ENCODE measurements at regions not wholly inside any gene's neighbourhood (a gene's known extent, or its start where the extent isn't known, plus 50 kb on each side); places are given as distances from the start of the nearest gene placed in this dataset.

DNA sequence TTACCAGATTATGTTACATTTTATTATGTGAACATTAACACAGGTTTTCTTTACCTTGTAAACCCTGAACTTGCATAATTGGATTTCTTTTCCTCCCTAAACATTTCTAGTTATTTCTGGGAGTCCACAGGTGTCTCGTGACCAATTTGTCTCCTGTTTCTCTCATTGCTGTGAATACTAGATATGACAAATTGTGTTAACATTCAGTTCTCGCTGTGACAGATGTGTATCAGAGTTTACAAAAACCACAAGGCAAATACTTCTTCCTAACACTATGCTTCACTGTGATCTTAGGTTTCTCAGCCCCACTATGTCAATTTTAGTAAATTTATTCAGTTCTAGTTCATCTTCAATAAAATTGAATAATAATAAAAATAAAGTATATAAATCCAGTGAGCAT is 1554.9 kb downstream of the EFNB2 start:
- POLR2A ChIA-PET = no interaction called here
- CTCF ChIA-PET = no interaction called here
- TF ChIP-seq, protein P1, sequence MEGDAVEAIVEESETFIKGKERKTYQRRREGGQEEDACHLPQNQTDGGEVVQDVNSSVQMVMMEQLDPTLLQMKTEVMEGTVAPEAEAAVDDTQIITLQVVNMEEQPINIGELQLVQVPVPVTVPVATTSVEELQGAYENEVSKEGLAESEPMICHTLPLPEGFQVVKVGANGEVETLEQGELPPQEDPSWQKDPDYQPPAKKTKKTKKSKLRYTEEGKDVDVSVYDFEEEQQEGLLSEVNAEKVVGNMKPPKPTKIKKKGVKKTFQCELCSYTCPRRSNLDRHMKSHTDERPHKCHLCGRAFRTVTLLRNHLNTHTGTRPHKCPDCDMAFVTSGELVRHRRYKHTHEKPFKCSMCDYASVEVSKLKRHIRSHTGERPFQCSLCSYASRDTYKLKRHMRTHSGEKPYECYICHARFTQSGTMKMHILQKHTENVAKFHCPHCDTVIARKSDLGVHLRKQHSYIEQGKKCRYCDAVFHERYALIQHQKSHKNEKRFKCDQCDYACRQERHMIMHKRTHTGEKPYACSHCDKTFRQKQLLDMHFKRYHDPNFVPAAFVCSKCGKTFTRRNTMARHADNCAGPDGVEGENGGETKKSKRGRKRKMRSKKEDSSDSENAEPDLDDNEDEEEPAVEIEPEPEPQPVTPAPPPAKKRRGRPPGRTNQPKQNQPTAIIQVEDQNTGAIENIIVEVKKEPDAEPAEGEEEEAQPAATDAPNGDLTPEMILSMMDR (IDR thresholded peaks at IDR 0.05; ENCODE audit: control extremely low read depth, extremely low read depth, low read depth, missing control alignments) = no peak
- DNase-seq (ENCODE audit: extremely low spot score) = no peak

DNA sequence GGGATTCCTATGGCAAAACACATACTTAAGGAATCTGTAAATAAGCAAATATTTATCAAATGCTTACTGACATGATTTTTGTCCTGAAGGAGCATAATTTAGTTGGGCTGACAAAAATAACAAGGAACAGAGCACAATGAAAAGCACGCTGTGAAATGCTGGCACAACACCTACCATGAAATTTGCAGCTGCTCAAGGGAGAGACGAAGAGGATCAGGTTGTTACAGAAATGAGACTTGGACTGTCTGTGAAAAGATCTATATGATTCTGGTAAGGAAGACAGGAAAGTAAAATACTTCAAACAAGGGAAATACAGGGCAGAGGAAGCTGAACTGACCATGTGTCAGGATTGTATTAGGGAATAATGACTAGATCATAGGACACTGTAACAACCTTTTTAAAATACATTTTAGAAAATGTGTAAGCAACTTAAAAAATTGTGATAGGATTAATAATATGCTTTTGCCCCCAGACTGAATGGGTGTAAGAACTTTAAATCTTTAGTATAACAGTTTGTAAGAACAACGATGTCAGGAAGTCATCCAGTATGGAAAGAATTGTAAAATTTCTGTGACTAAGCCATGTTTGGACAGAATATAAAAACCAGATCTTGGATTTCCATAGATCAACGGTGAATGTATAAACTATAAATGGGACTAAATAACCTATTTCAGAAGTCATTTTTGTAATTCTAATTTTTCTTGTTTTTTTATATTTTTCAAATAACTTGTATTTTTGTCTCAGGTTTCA is 1556.0 kb downstream of the EFNB2 start:
- TF ChIP-seq, protein P1 (IDR thresholded peaks at IDR 0.05; ENCODE audit: control extremely low read depth, extremely low read depth, low read depth, missing control alignments) = no peak
- ChIA-PET POLR2A (no interaction called here), CTCF (no interaction called here)
- no peak for DNase-seq (ENCODE audit: extremely low spot score)

DNA sequence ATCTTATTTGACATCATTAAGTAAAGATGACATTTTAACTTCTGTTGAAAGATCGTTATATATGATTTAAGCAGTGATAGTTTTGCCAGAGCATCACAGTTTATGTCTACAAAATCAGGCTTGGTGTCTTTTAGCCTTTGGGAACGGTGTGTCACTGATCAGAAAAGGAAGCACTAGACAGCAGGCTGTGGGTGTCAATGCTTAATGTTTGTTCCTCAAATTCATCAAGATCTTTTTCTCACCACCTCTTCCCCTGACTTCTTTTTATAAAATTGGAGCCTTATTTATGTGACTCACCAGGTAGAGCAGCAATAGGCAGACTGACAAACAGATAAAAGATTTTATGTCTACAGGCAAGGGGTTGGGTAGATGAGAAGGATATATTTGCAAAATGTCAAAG is 1558.5 kb downstream of the EFNB2 start:
- POLR2A ChIA-PET = no interaction called here
- DNase-seq (ENCODE audit: extremely low spot score) = no peak
- CTCF ChIA-PET = interaction anchor here (0.9 kb wide), 1 partner anchor 169 kb away, joined by 3 read pairs; no protein-coding TSS in a partner anchor
- TF ChIP-seq, protein P1 (IDR thresholded peaks at IDR 0.05; ENCODE audit: control extremely low read depth, extremely low read depth, low read depth, missing control alignments) = no peak

DNA sequence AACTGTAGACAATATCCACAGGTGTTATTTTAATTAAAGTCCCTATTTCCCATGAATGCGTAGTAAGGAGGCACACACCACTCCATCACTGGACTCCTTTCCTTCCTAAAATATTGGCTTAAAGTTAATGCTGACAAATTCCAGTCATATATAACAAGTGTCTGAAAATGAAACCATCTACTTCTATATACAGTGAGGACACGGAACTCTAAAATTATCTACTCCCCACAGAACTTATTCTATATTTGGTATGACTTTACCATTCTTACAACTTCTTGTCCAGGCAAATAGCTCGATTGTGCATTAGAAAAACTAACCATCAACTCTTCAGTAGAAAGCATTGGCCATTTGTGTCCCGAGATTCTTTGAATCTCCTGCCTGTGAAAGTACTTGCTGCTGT is 1560.2 kb downstream of the EFNB2 start:
- TF ChIP-seq, protein P1 (IDR thresholded peaks at IDR 0.05; ENCODE audit: control extremely low read depth, extremely low read depth, low read depth, missing control alignments) = no peak
- no peak for DNase-seq (ENCODE audit: extremely low spot score)
- ChIA-PET POLR2A (no interaction called here), CTCF (interaction anchor here (1.0 to 1.8 kb wide), 5 partner anchors 9 to 157 kb away, joined by 3 to 8 read pairs (median 3); no protein-coding TSS in a partner anchor)

DNA sequence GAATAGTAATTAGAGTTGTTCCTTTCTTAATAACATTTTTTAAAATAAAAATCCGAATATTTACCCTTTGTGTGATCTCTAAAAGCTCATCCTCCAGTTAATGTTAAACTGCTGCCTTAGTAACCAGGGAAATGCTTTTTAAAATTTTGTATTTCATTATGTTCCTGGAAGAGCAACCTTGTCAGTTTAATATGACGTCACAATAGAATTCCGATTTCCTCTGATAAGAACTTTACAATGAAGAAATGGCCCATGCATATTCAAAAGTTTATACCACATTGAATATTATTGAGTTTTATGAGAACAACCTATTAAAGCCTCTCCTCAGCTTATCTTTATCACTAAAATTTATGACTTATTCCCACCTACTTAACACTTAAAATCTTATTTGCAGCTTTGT is 1566.6 kb downstream of the EFNB2 start:
- TF ChIP-seq, protein P1 (IDR thresholded peaks at IDR 0.05; ENCODE audit: control extremely low read depth, extremely low read depth, low read depth, missing control alignments) = no peak
- no peak for DNase-seq (ENCODE audit: extremely low spot score)
- POLR2A ChIA-PET = no interaction called here
- CTCF ChIA-PET = interaction anchor here (1.0 to 1.3 kb wide), 2 partner anchors 21 to 85 kb away, joined by 3 read pairs; no protein-coding TSS in a partner anchor

DNA sequence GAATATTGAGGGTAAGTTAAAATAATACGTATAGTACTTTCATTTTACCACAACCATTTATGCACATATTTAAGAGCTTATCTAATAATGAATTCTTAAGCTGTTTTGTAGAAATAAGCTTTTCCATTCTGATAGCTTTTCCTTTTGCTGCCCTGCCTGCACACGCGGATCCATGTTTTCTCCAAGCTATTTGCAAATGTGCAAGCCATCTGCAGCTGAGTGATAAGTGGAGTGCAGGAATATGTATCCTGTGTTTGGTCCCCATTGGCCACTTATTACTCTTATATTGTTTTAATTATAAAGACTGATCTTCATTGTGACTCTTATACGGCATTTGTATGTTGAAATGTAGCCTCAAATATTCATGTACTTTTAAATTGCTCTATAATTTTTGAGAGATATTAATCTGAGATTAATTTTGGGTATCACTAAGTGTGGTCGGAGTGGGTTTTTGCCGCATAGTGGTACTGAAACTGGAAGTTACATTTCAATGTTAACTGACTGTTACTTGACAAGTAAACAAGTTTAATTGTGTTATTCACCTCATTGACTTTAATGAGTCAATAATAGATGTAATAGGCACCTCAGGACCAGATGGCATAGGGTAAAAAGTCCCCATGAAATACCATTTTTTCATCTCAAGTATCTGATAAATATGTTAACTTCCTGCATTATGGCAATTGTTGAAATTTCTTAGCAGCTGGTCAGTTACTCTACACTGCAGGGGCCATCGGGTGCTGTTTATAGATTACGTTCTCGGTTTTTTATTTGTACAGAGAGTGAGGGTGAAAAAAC is 1567.4 kb downstream of the EFNB2 start:
- CTCF ChIA-PET = interaction anchor here (1.3 kb wide), 1 partner anchor 84 kb away, joined by 3 read pairs; no protein-coding TSS in a partner anchor
- TF ChIP-seq, protein P1 (IDR thresholded peaks at IDR 0.05; ENCODE audit: control extremely low read depth, extremely low read depth, low read depth, missing control alignments) = no peak
- POLR2A ChIA-PET = no interaction called here
- DNase-seq (ENCODE audit: extremely low spot score) = no peak
